ENCODE measurements at regions not wholly inside any gene's neighbourhood (a gene's known extent, or its start where the extent isn't known, plus 50 kb on each side); places are given as distances from the start of the nearest gene placed in this dataset.
"Not testable (repeated sequence)": the region's sequence is repeated elsewhere in the genome, so short reads cannot be mapped to it uniquely, and the experiment has no call there.

GRCh38 chr10:2205406-2205805, 468.1 kb upstream of the ADARB2 start:
- no peak for TF ChIP-seq ZNF274 (IDR thresholded peaks at IDR 0.05; ENCODE audit: low read depth, low read length)
- H3K4me3 ChIP-seq (ENCODE audit: low read length): no peak overlapping the region

- TF ChIP-seq ZNF274 (IDR thresholded peaks at IDR 0.05; ENCODE audit: low read depth, low read length): no peak
- no peak overlapping the region for H3K4me3 ChIP-seq (ENCODE audit: low read length)
These were observed 465.1 kb upstream of the ADARB2 start for GRCh38 chr10:2202401-2202800.

- TF ChIP-seq ZNF274 (IDR thresholded peaks at IDR 0.05; ENCODE audit: low read depth, low read length): no peak
- H3K4me3 ChIP-seq (ENCODE audit: low read length): no peak overlapping the region
These were observed 464.3 kb upstream of the ADARB2 start for GRCh38 chr10:2201534-2202099.

GRCh38 chr10:2197663-2198062, 460.3 kb upstream of the ADARB2 start:
- no peak overlapping the region for H3K4me3 ChIP-seq (ENCODE audit: low read length)
- no peak for TF ChIP-seq ZNF274 (IDR thresholded peaks at IDR 0.05; ENCODE audit: low read depth, low read length)

- no peak overlapping the region for H3K4me3 ChIP-seq (ENCODE audit: low read length)
- no peak for TF ChIP-seq ZNF274 (IDR thresholded peaks at IDR 0.05; ENCODE audit: low read depth, low read length)
These were observed 458.9 kb upstream of the ADARB2 start for GRCh38 chr10:2196272-2196671.

GRCh38 chr10:2189356-2189755, 452.0 kb upstream of the ADARB2 start:
- H3K4me3 ChIP-seq (ENCODE audit: low read length): not testable (repeated sequence)

GRCh38 chr10:2188371-2188770, 451.0 kb upstream of the ADARB2 start:
- no peak overlapping the region for H3K4me3 ChIP-seq (ENCODE audit: low read length)
- TF ChIP-seq ZNF274 (IDR thresholded peaks at IDR 0.05; ENCODE audit: low read depth, low read length): no peak

- TF ChIP-seq ZNF274 (IDR thresholded peaks at IDR 0.05; ENCODE audit: low read depth, low read length): no peak
- H3K4me3 ChIP-seq (ENCODE audit: low read length): no peak overlapping the region
These were observed 436.0 kb upstream of the ADARB2 start for GRCh38 chr10:2173327-2173726.

- no peak overlapping the region for H3K4me3 ChIP-seq (ENCODE audit: low read length)
- no peak for TF ChIP-seq ZNF274 (IDR thresholded peaks at IDR 0.05; ENCODE audit: low read depth, low read length)
These were observed 428.6 kb upstream of the ADARB2 start for GRCh38 chr10:2165771-2166460.

GRCh38 chr10:2150288-2150687, 413.0 kb upstream of the ADARB2 start:
- no peak for TF ChIP-seq ZNF274 (IDR thresholded peaks at IDR 0.05; ENCODE audit: low read depth, low read length)
- H3K4me3 ChIP-seq (ENCODE audit: low read length): no peak overlapping the region

- no peak overlapping the region for H3K4me3 ChIP-seq (ENCODE audit: low read length)
- TF ChIP-seq ZNF274 (IDR thresholded peaks at IDR 0.05; ENCODE audit: low read depth, low read length): no peak
These were observed 408.7 kb upstream of the ADARB2 start for GRCh38 chr10:2145926-2146478.

GRCh38 chr10:2145491-2145890, 408.2 kb upstream of the ADARB2 start:
- no peak for TF ChIP-seq ZNF274 (IDR thresholded peaks at IDR 0.05; ENCODE audit: low read depth, low read length)
- no peak overlapping the region for H3K4me3 ChIP-seq (ENCODE audit: low read length)

GRCh38 chr10:2144584-2144983, 407.3 kb upstream of the ADARB2 start:
- TF ChIP-seq ZNF274 (IDR thresholded peaks at IDR 0.05; ENCODE audit: low read depth, low read length): no peak
- H3K4me3 ChIP-seq (ENCODE audit: low read length): no peak overlapping the region

GRCh38 chr10:2143213-2143835, 406.0 kb upstream of the ADARB2 start:
- TF ChIP-seq ZNF274 (IDR thresholded peaks at IDR 0.05; ENCODE audit: low read depth, low read length): no peak
- H3K4me3 ChIP-seq (ENCODE audit: low read length): no peak overlapping the region

GRCh38 chr10:2139746-2140145, 402.4 kb upstream of the ADARB2 start:
- TF ChIP-seq ZNF274 (IDR thresholded peaks at IDR 0.05; ENCODE audit: low read depth, low read length): no peak

More at GRCh38 chr10:2139746-2140145, 402.4 kb upstream of the ADARB2 start:
- H3K4me3 ChIP-seq (ENCODE audit: low read length): no peak overlapping the region

Measured in GM08714 (cell line).